Small intestine (tissue), 7 donors: ENCODE measurements at regions not wholly inside any gene's neighbourhood (a gene's known extent, or its start where the extent isn't known, plus 50 kb on each side); places are given as distances from the start of the nearest gene placed in this dataset.

Source experiments
- DNase-seq, 2 donors: peaks; one replicate each; pipeline versions ENCODE4 v3.0.0 to v3.0.0-alpha.2; 2013
- FAIRE-seq: peaks from 2 replicates; lab custom pipeline; 2012; peaks lifted over from hg19 to GRCh38; lab: Jason Lieb, UNC
- H3K27ac ChIP-seq, 3 donors: one replicate each; pipeline ENCODE4 v1.5.1; 2013; ENCODE audit warnings: low read length in 2 of 3, mild to moderate bottlenecking in 2 of 3, control low read depth in 1 of 3, inconsistent platforms in 1 of 3, low read depth in 1 of 3, moderate library complexity in 1 of 3
- H3K27me3 ChIP-seq, 3 donors: one replicate each; pipeline ENCODE4 v1.6.1; 2013; ENCODE audit warnings: low read length in 3 of 3, inconsistent platforms in 1 of 3; ENCODE audit not compliant: control insufficient read depth in 3 of 3, insufficient read depth in 3 of 3
- H3K36me3 ChIP-seq, 3 donors: one replicate each; pipeline ENCODE4 v1.6.1; 2013; ENCODE audit warnings: low read length in 3 of 3, inconsistent platforms in 1 of 3, low read depth in 1 of 3, mild to moderate bottlenecking in 1 of 3, moderate library complexity in 1 of 3; ENCODE audit not compliant: control insufficient read depth in 3 of 3, insufficient read depth in 2 of 3
- H3K4me1 ChIP-seq, 3 donors: one replicate each; pipeline ENCODE4 v1.6.1; 2013; ENCODE audit warnings: low read length in 2 of 3, inconsistent platforms in 1 of 3, low read depth in 1 of 3, mild to moderate bottlenecking in 1 of 3, moderate library complexity in 1 of 3; ENCODE audit not compliant: control insufficient read depth in 3 of 3, insufficient read depth in 2 of 3
- H3K4me3 ChIP-seq, 3 donors: one replicate each; pipeline ENCODE4 v1.5.1; 2013; ENCODE audit warnings: low read length in 3 of 3, control low read depth in 1 of 3, inconsistent platforms in 1 of 3, low read depth in 1 of 3, mild to moderate bottlenecking in 1 of 3, moderate library complexity in 1 of 3
- H3K9me3 ChIP-seq, 2 donors: one replicate each; pipeline ENCODE4 v1.6.1; 2013; ENCODE audit warnings: low read depth in 1 of 2, low read length in 1 of 2; ENCODE audit not compliant: control insufficient read depth in 2 of 2, insufficient read depth in 1 of 2
- WGBS, 3 donors: extraction: QIAGEN DNeasy Blood & Tissue Kit; methylation state at CpG; one replicate each; pipeline ENCODE4 v1.1.7; 2013; 5-methylcytosine and 5-hydroxymethylcytosine counted together
- donor health status: healthy with polysubstance abuse.
- donor health status: control.
- donor health status: control.
- donor health status: Bipolar disorder and iron deficiency.
- donor health status: healthy.

- Histone ChIP-seq H3K27me3 (no peaks in the 10 kb centered on the region), H3K4me1 (peaks cover 0 to 4% (median 3%) of the 10 kb centered on the region in 3 donors), H3K36me3 (no peaks in the 10 kb centered on the region), H3K9me3 (no peaks in the 10 kb centered on the region), H3K4me3 (no peak overlapping the region), H3K27ac (no peak overlapping the region)
- WGBS, 3 donors, result 58 to 85% (median 75%) methylated on average over 4 of the region's 4 CpGs
- DNase-seq, result no peak
- FAIRE-seq, result no peak
Measured at GRCh38 chr7:20267482-20267881, 50.3 kb upstream of the MACC1 start.

- peaks cover 0 to 4% (median 3%) of the 10 kb centered on the region in 3 donors for H3K4me1 ChIP-seq
- H3K4me3 ChIP-seq, result no peak overlapping the region
- no peaks in the 10 kb centered on the region for H3K36me3 ChIP-seq
- WGBS, 3 donors, result 91 to 100% (median 91%) methylated on average over 1 of the region's 1 CpG
- H3K9me3 ChIP-seq, result no peaks in the 10 kb centered on the region
- H3K27ac ChIP-seq, result no peak overlapping the region
- FAIRE-seq, result no peak
- H3K27me3 ChIP-seq, result no peaks in the 10 kb centered on the region
- no peak for DNase-seq
Measured at GRCh38 chr7:20268824-20269223, 51.6 kb upstream of the MACC1 start.

- no peak for FAIRE-seq
- H3K36me3 ChIP-seq, result no peaks in the 10 kb centered on the region
- no peaks in the 10 kb centered on the region for H3K9me3 ChIP-seq
- no peak overlapping the region for H3K27ac ChIP-seq
- H3K27me3 ChIP-seq, result no peaks in the 10 kb centered on the region
- no peak overlapping the region for H3K4me3 ChIP-seq
- DNase-seq, result no peak
- peaks cover 0 to 4% (median 3%) of the 10 kb centered on the region in 3 donors for H3K4me1 ChIP-seq
Measured at GRCh38 chr7:20269726-20270125, 52.5 kb upstream of the MACC1 start.

DNA sequence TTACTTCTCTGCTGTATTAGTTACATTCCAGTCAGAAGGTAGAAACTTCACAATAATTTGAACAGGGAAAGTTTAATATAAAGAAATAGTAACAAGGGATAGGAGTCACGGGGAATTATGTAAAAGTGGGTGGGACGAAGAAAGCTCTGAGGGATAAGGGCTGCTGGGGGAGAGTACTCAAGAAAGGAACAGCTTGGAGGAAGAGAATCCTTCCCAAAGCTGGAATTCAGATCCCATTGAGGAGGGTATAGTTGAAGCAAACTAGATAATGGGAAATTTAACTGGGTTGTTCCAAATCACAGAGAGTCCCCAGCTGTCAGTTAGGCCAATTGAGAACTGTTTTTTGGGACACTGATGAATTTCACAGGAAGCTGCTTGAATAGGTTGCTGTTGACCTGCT is 53.2 kb upstream of the MACC1 start:
- Histone ChIP-seq H3K27ac (peak overlapping the region in 1 of 3 donors; percentile 4), H3K36me3 (no peaks in the 10 kb centered on the region), H3K27me3 (no peaks in the 10 kb centered on the region), H3K9me3 (no peaks in the 10 kb centered on the region), H3K4me3 (no peak overlapping the region), H3K4me1 (peaks cover 0 to 4% (median 3%) of the 10 kb centered on the region in 3 donors)
- DNase-seq, result no peak
- FAIRE-seq, result no peak
- WGBS, 3 donors, result 89 to 95% (median 94%) methylated on average over 2 of the region's 2 CpGs

- peaks cover 0 to 4% (median 3%) of the 10 kb centered on the region in 3 donors for H3K4me1 ChIP-seq
- DNase-seq (peak; percentile 21 to 28), FAIRE-seq (no peak)
- no peak overlapping the region for H3K4me3 ChIP-seq
- 11 to 29% (median 19%) methylated on average over 2 of the region's 2 CpGs for WGBS, 3 donors
- peak overlapping the region in 1 of 3 donors; percentile 4 for H3K27ac ChIP-seq
- no peaks in the 10 kb centered on the region for H3K36me3 ChIP-seq
- H3K27me3 ChIP-seq, result no peaks in the 10 kb centered on the region
- H3K9me3 ChIP-seq, result no peaks in the 10 kb centered on the region
Measured at GRCh38 chr7:20270867-20271266, 53.7 kb upstream of the MACC1 start.

DNA sequence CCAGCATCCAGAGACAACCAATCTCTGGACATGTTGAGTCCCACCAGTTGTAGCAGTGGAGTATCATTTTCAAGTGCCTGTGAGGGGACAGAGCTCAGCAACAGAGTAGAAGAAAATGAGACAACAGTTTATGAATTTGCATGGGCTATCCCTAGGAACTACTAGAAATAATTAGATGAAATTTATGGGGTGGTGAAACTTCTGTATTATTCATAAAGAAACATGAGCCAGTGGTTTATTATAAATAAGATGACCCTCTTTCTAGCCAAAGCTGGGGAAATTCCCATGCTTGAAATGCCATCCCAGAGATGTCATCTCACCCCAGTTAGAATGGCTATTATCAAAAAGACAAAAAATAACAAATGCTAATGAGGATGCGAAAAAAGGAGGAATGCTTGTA is 55.1 kb upstream of the ITGB8 start:
- no peaks in the 10 kb centered on the region for H3K36me3 ChIP-seq
- WGBS, 3 donors, result 88 to 96% (median 95%) methylated on average over 1 of the region's 1 CpG
- no peak for DNase-seq

DNA sequence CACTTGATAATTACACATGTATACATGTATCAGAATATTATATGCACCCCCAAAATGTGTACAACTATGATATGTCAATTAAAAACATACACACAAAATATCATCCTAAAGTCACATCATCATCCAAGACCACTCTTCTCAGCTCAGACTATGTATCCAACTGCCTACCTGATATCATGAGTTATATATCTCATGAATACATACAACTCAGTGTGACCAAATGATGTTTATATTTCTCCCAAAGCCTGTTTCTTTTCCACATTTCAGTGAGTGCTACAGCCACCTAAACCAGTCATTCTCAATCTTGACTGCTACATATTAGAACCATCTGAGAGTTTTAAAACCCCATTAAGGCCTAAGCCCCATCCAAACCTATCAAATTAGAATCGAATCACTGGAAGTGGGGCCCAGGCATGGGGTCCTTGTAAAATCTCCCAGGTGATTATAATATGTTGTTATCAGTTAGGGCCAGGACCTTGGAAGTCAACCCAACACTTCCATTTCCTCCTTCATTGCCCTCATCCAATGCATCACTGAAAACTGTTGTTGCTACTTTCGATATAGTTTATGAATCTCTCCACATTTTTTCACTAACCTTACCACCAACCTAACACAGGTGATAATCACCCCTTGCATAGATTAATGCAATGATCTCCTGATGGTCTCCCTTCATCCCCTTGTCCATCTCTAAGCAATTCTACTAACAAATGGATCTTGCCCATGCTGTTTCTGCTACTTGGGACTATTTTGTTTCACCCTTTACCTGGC is 53.8 kb upstream of the ITGB8 start:
- no peaks in the 10 kb centered on the region for H3K27me3 ChIP-seq
- H3K4me3 ChIP-seq, result no peak overlapping the region
- H3K9me3 ChIP-seq, result no peaks in the 10 kb centered on the region
- H3K36me3 ChIP-seq, result no peaks in the 10 kb centered on the region
- no peak for DNase-seq
- no peak overlapping the region for H3K27ac ChIP-seq
- no peak for FAIRE-seq
- 88 to 95% (median 90%) methylated on average over 2 of the region's 2 CpGs for WGBS, 3 donors
- H3K4me1 ChIP-seq, result no peaks in the 10 kb centered on the region

More for the DNA sequence above, 55.1 kb upstream of the ITGB8 start:
- no peaks in the 10 kb centered on the region for H3K27me3 ChIP-seq
- H3K4me1 ChIP-seq, result peaks cover 0 to 4% (median 0%) of the 10 kb centered on the region in 3 donors
- H3K27ac ChIP-seq, result no peak overlapping the region
- no peak overlapping the region for H3K4me3 ChIP-seq
- no peaks in the 10 kb centered on the region for H3K9me3 ChIP-seq
- no peak for FAIRE-seq

GRCh38 chr7:20279979-20280378 is 50.7 kb upstream of the ITGB8 start:
- DNase-seq, result no peak
- Histone ChIP-seq H3K9me3 (no peaks in the 10 kb centered on the region), H3K4me3 (no peak overlapping the region), H3K4me1 (no peaks in the 10 kb centered on the region), H3K27ac (no peak overlapping the region), H3K36me3 (no peaks in the 10 kb centered on the region), H3K27me3 (no peaks in the 10 kb centered on the region)
- 86 to 88% (median 87%) methylated on average over 4 of the region's 4 CpGs for WGBS, 3 donors
- no peak for FAIRE-seq
